Muscle layer of colon (tissue), 2 donors: ENCODE measurements at regions not wholly inside any gene's neighbourhood (a gene's known extent, or its start where the extent isn't known, plus 50 kb on each side); places are given as distances from the start of the nearest gene placed in this dataset.

Source experiments
- H3K27ac ChIP-seq: one replicate; pipeline ENCODE4 v1.7.0; 2013; ENCODE audit warnings: low read depth, mild to moderate bottlenecking, low read length, moderate library complexity
- H3K27me3 ChIP-seq, 2 donors: one replicate each; pipeline ENCODE4 v1.7.0; 2013; ENCODE audit warnings: low read length in 2 of 2, mild to moderate bottlenecking in 2 of 2; ENCODE audit not compliant: insufficient read depth in 2 of 2, control insufficient read depth in 1 of 2
- H3K36me3 ChIP-seq: one replicate; pipeline ENCODE4 v1.7.0; 2013; ENCODE audit warnings: mild to moderate bottlenecking, low read length; ENCODE audit not compliant: insufficient read depth
- H3K4me1 ChIP-seq: one replicate; pipeline ENCODE4 v1.7.0; 2013; ENCODE audit warnings: mild to moderate bottlenecking, low read length; ENCODE audit not compliant: insufficient read depth
- H3K4me3 ChIP-seq, 2 donors: one replicate each; pipeline ENCODE4 v1.7.0; 2013; ENCODE audit warnings: low read length in 2 of 2, low read depth in 1 of 2, mild to moderate bottlenecking in 1 of 2, moderate library complexity in 1 of 2
- H3K9ac ChIP-seq: one replicate; pipeline ENCODE4 v1.7.0; 2013; ENCODE audit warnings: low read length
- H3K9me3 ChIP-seq: one replicate; pipeline ENCODE4 v1.7.0; 2013; ENCODE audit warnings: mild to moderate bottlenecking, low read length
- donor health status: abdominal sarcoma.
- donor health status: Adenocarcinoma of cecum.

DNA sequence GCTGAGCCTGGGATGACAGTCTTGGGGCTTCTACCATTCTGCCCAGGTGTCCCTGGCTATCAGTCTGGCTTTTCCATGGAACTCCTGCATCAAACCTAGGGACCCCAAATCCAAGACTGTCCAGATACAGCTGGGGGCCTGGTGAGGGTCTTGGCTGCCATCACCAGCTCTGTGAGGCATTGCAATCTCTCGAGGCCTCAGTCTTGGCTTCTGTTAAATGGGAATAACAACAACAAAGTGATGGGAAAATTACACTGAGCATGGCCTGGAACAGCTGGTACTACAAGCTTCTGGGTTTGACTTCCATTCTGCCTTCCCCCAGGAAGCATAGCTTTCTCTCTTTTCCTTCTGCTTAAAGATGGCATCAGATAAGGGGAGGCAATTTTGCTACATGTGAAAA lies 50.0 kb upstream of the LCTL start:
- Histone ChIP-seq H3K4me3 (no peak overlapping the region), H3K27ac (no peak overlapping the region), H3K9me3 (no peaks in the 10 kb centered on the region), H3K36me3 (no peaks in the 10 kb centered on the region), H3K4me1 (peaks cover 18% of the 10 kb centered on the region), H3K9ac (no peak overlapping the region), H3K27me3 (peaks cover 0 to under 1% of the 10 kb centered on the region in 2 donors)

DNA sequence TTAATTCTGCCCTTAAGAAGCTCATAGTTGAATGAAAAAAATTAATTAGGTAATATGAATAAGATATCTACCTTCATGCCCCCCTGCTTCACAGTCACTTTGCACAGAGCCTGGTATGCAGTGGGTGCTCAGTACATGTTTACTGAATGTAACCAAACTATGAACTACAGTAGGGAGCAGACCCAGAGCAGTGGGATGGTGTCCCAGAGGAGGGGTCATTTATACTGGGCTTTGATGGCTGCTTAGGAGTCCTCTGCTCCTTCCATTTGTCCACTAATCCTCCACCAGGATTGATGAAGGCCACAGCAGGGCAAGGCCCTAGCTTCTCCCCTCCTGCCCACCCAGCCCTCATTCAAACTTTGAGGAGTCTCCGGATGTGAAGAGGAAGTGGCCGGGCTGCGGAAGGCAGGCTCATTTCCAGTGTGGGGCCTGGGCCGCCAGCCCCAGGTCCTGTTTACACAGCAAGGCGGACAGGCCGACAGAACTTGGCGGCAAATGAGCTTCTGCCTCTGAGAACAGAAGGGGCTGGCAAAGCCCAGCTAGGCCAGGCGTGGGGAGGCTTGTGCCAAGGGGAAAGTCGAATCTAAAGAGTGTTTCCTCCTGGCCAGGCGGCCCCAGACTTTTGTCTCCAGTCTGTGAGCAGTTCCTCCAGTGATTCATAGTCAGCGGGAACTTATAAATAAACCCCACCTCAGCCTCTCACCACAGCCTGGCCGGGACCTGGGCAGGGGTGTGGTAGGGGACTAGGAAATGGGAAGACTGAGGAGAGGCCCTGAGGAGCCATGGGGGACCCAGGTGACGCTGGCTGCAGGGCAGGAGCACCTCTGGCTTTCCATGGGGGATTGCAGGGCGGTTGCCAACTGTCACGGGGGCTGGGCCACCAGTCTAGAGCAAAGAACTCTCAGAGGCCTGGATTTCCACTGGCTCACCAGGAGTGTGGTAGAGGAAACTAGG lies 51.6 kb upstream of the LCTL start:
- Histone ChIP-seq H3K4me1 (peaks cover 27% of the 10 kb centered on the region), H3K9me3 (no peaks in the 10 kb centered on the region)

DNA sequence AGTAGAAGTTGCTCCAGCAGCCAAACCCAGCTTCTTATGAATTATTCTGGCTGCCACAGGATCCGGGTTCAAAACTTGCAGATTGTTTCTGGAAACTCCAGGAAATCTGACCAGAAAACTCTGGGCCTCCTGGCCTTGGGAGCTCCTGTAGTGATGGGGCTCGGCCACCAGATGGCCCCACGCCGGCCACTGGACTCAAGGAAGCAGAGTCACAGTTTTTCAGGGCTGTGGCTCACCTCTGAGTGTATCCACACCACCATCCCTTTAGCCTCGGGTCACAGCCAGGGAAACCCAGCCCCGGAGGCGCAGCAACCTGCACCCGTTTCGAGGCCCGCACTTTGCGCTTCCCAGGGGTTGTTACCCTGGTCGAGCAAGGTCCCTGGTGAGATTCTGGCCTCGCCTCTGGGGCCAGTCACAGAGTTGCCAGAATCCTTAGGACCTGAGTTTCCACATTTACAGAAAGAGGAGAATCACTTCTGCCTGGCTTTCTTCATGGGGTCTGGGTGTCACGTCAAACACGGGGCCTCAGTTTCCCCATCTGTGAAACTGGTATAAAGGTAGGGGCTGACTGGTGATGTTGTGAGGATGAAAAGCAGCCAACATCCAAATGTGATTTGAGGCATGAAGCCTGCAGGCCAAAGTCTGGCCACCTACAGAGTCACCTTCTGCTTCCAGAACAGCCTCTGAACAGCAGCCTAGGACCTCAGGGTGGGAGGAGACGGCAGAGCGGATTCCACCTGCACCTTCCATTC lies 53.5 kb upstream of the LCTL start:
- Histone ChIP-seq H3K36me3 (no peaks in the 10 kb centered on the region), H3K27me3 (peaks cover 0 to 13% of the 10 kb centered on the region in 2 donors), H3K9me3 (no peaks in the 10 kb centered on the region), H3K4me1 (peaks cover 33% of the 10 kb centered on the region), H3K4me3 (no peak overlapping the region), H3K9ac (no peak overlapping the region), H3K27ac (no peak overlapping the region)

More for the DNA sequence above, 51.6 kb upstream of the LCTL start:
- no peak overlapping the region for H3K4me3 ChIP-seq
- H3K27me3 ChIP-seq = peaks cover 0 to 13% of the 10 kb centered on the region in 2 donors
- H3K36me3 ChIP-seq = no peaks in the 10 kb centered on the region
- H3K9ac ChIP-seq = no peak overlapping the region
- peak overlapping the region; percentile 73 for H3K27ac ChIP-seq

DNA sequence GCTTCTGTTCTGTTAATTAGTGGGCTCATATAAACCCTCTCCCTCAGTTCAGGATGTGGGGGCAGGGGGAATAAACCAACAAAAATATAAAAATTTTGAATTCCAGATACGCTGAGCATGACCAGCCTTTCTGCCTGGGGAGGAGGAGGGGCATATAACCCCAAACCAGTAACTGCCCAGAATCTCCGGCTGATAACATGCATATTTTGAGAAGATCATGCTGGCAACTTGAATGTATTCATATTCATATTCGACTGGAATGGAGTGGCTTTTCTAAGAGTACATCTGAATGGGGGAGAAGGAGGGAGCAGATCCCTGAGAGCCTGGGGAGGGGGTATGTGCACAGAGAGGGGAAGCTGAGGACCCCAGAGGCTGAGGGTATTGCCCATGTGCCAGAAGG lies 54.5 kb upstream of the LCTL start:
- H3K9ac ChIP-seq = no peak overlapping the region
- no peak overlapping the region for H3K27ac ChIP-seq
- no peak overlapping the region for H3K4me3 ChIP-seq
- H3K4me1 ChIP-seq = peaks cover 33% of the 10 kb centered on the region
- no peaks in the 10 kb centered on the region for H3K36me3 ChIP-seq
- no peaks in the 10 kb centered on the region for H3K9me3 ChIP-seq
- peaks cover 0 to 13% of the 10 kb centered on the region in 2 donors for H3K27me3 ChIP-seq

DNA sequence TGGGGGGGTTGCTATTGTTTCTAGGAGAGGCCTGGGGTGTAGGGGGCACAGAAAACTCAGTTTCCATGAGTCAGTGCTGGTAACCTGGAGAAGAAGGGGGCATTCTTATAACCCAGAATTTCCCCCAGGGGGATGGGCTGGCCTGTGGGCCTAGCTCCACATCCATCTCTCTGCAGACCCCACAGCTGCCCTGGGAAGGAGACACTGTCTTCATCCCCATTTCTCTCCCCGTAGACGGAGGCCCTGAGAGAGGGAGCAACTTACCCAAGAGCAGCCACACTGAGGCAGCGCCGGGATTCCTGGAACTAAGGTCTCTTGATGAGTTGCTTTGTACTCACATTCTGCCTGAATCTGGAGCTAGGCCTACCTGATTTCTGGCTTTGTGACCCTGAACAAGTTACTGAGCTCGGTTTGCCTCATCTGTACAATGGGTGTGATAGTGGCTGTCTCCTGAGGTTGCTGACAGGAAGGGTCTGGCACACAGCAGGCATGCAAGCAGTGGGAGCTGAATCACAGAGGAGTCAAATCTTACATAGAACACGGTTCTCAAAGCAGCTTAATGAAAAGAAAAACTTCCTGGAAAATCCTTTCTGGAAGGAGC lies 55.0 kb upstream of the LCTL start:
- Histone ChIP-seq H3K27ac (no peak overlapping the region), H3K9me3 (no peaks in the 10 kb centered on the region), H3K36me3 (no peaks in the 10 kb centered on the region), H3K4me3 (no peak overlapping the region), H3K9ac (no peak overlapping the region), H3K4me1 (peaks cover 33% of the 10 kb centered on the region), H3K27me3 (peaks cover 0 to 13% of the 10 kb centered on the region in 2 donors)

DNA sequence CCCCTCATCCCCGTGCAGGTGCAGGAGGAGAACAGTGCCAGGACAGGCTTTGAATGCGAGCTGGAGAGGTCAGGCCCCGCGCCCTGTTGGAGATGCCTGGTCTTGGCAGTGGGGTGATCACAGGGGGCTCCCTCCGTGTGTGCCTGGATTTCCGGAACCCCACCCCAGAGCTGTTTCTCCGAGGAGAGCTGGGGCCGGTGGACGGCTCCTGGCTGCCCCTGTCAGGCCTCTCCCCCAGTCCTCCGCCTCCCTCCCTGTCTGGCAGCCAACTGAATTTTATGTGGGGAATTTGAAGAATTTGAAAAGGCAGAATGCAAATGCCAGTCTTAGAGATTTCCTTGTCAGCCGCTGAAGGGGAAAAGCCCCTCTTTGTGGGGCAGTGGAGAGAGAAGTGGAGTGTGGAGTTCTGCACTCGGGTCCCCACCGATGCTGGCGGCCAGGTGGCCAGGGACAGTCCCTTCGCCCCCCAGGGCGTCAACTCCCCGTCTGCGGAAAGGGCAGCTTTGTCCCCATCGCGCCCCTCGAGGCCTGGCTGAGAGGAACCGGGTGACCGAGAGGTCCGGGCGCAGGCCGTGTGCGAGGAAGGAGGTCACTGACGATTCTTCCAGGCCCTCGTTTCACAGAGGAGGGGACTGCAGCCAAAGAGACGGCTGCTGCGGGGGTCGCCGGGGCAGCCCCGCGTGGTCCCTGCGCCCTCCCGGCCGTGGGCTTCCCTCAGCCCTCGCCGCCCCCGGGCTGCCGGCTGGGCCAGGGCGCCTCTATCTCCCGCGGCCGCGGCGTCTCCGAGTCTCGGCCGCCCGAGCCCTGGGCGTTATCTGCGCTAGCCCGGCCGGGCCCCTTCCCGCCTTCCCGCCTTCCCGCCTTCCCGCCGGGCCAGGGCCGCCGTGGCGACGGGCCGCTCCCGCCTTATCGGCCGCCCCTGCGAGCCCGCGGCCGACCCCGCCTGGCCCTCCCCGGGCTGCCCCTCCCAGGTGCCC lies 56.0 kb upstream of the LCTL start:
- no peaks in the 10 kb centered on the region for H3K9me3 ChIP-seq
- H3K27ac ChIP-seq = no peak overlapping the region
- H3K4me1 ChIP-seq = peaks cover 31% of the 10 kb centered on the region
- H3K27me3 ChIP-seq = peaks cover 0 to 13% of the 10 kb centered on the region in 2 donors
- no peak overlapping the region for H3K9ac ChIP-seq
- H3K36me3 ChIP-seq = no peaks in the 10 kb centered on the region
- no peak overlapping the region for H3K4me3 ChIP-seq

DNA sequence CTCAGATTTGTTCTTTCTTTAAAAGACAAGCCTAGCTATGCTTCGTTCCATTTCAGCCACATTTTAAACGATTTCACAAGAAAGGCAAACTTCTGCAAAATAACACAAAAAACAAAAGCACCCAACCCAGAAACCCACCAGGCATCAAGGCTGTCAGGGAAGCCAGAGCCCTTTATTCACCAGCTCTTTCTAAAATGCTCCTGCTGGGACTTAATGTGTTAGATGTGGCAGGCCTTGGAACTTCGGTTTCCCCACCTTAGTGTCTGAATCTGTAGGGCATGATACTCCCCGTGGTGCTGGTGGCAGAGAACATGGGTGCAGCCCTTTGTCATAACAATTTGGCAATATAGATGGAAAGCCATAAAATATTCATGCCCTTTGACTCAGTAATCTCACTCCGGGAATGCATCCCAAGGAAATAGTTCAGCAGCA lies 56.8 kb upstream of the LCTL start:
- peaks cover 23% of the 10 kb centered on the region for H3K4me1 ChIP-seq

DNA sequence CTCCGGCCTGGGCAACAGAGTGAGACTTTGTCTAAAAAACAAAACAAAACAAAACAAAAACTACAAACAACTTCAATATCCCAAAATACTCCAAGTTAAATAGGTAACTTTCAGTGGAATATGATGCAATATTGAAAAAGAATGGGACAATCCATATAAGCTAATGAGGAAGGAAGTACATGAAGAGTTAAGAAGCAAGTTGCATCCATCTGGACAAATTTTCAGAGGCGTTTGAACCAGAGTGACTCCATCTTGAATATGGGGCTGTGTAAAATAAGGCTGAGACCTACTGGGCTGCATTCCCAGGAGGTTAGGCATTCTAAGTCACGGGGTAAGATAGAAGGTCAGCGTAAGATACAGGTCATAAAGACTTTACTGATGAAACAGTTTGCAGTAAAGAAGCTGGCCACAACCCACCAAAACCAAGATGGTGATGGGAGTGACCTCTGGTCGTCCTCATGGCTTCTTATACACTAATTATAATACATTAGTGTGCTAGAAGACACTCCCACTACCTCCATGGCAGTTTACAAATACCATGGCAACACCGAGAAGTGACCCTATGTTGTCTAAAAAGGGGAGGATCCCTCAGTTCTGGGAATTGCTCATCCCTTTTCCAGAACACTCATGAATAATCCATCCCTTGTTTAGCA lies 58.1 kb upstream of the LCTL start:
- Histone ChIP-seq H3K27me3 (peaks cover 0 to 13% of the 10 kb centered on the region in 2 donors), H3K4me3 (no peak overlapping the region), H3K9ac (no peak overlapping the region), H3K36me3 (no peaks in the 10 kb centered on the region), H3K9me3 (no peaks in the 10 kb centered on the region), H3K4me1 (peaks cover 15% of the 10 kb centered on the region), H3K27ac (no peak overlapping the region)

More for the DNA sequence above, 56.8 kb upstream of the LCTL start:
- no peak overlapping the region for H3K4me3 ChIP-seq
- no peaks in the 10 kb centered on the region for H3K36me3 ChIP-seq
- no peaks in the 10 kb centered on the region for H3K9me3 ChIP-seq
- H3K9ac ChIP-seq = no peak overlapping the region
- no peak overlapping the region for H3K27ac ChIP-seq
- peaks cover 0 to 13% of the 10 kb centered on the region in 2 donors for H3K27me3 ChIP-seq

DNA sequence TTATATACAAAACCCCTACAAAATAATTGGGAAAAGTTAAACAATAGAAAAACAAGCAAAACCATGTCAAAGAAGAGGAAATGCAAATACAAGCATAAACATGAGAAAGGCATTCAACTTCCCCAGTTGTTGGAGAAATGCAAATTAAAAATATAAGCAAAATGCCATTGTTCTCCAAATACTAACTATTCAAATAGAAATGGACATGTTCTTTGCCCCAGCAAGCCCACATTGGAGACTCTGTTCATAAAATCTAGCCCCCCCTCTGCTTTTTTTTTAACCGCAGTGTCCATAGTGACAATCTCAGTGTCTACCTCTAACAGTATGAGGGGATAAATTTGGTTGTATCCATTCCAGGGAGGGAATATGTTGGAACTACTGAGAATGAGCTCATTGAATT lies 59.7 kb upstream of the LCTL start:
- H3K4me1 ChIP-seq = peaks cover 14% of the 10 kb centered on the region
- H3K27me3 ChIP-seq = peaks cover 0 to 13% of the 10 kb centered on the region in 2 donors
- H3K4me3 ChIP-seq = no peak overlapping the region
- H3K9ac ChIP-seq = no peak overlapping the region
- H3K27ac ChIP-seq = no peak overlapping the region
- no peaks in the 10 kb centered on the region for H3K9me3 ChIP-seq
- H3K36me3 ChIP-seq = no peaks in the 10 kb centered on the region

DNA sequence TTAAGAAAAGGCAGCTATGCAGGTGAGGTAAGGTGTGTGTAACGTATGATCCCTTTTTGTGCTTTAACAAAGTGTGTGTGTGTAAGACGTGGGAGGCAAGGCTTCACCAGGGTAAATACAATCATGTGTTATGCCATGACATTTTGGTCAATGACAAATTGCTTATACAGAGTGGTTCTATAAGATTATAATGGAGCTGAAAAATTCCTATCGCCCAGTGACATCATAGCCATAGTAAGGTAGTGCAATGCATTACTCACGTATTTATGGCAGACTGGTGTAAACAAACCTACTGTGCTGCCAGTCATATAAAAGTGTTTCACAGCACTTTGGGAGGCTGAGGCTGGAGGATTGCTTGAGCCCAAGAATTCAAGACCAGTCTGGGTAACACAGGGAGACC lies 60.2 kb upstream of the LCTL start:
- H3K9ac ChIP-seq = no peak overlapping the region
- H3K9me3 ChIP-seq = no peaks in the 10 kb centered on the region
- peaks cover 14% of the 10 kb centered on the region for H3K4me1 ChIP-seq
- no peak overlapping the region for H3K4me3 ChIP-seq
- H3K27me3 ChIP-seq = peaks cover 0 to 11% of the 10 kb centered on the region in 2 donors
- H3K36me3 ChIP-seq = no peaks in the 10 kb centered on the region
- H3K27ac ChIP-seq = no peak overlapping the region
